ENCODE measurements at regions not wholly inside any gene's neighbourhood (a gene's known extent, or its start where the extent isn't known, plus 50 kb on each side); places are given as distances from the start of the nearest gene placed in this dataset.

DNA sequence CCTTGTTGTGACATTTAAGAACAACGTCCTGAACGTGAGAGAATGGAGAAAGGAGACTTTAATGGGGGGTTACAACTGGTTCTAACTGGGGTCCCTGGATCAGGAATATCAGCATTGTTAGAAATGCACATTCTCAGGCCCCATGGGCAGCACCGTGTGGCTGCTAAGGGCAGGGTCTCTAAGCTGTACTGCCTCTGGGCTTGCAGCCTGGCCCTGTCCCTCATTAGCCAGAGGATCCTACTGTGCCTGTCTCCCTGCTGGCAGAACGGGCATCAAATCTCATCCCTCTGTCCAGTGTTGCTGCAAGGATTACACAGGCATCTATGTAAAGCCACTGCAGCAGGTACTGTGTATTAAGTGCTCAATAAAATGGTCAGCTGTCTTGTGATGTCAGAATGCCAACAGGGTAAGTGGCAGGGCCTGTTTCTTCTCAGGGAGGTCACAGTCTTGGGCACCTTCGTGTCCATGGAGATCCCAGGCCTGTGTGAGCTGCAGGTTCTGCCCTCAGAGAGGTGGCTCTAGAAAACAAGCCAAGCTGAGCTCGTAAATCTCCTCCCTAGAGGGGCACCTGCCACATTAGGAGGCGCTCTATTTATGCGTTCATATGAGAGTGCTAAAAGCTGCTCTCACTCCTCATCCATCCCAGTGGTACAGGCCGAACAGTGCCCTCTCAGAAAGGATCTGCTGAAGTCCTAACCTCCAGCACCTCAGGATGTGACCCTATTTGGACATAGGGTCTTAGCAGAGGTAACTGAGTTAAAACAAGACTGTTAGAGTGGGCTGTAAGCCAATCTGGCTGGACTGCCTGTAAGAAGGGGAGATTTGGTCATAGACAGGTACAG is 210.5 kb downstream of the GADD45G start:
- TF ChIP-seq, protein P1, sequence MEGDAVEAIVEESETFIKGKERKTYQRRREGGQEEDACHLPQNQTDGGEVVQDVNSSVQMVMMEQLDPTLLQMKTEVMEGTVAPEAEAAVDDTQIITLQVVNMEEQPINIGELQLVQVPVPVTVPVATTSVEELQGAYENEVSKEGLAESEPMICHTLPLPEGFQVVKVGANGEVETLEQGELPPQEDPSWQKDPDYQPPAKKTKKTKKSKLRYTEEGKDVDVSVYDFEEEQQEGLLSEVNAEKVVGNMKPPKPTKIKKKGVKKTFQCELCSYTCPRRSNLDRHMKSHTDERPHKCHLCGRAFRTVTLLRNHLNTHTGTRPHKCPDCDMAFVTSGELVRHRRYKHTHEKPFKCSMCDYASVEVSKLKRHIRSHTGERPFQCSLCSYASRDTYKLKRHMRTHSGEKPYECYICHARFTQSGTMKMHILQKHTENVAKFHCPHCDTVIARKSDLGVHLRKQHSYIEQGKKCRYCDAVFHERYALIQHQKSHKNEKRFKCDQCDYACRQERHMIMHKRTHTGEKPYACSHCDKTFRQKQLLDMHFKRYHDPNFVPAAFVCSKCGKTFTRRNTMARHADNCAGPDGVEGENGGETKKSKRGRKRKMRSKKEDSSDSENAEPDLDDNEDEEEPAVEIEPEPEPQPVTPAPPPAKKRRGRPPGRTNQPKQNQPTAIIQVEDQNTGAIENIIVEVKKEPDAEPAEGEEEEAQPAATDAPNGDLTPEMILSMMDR (conservative IDR thresholded peaks at IDR 0.05; ENCODE audit: low read depth, low read length): no peak
- TF ChIP-seq EZH2 (IDR thresholded peaks at IDR 0.05; ENCODE audit: borderline replicate concordance, low read depth, low read length, poor library complexity, severe bottlenecking): no peak
